ENCODE measurements at regions not wholly inside any gene's neighbourhood (a gene's known extent, or its start where the extent isn't known, plus 50 kb on each side); places are given as distances from the start of the nearest gene placed in this dataset.

- TF ChIP-seq, protein P1, sequence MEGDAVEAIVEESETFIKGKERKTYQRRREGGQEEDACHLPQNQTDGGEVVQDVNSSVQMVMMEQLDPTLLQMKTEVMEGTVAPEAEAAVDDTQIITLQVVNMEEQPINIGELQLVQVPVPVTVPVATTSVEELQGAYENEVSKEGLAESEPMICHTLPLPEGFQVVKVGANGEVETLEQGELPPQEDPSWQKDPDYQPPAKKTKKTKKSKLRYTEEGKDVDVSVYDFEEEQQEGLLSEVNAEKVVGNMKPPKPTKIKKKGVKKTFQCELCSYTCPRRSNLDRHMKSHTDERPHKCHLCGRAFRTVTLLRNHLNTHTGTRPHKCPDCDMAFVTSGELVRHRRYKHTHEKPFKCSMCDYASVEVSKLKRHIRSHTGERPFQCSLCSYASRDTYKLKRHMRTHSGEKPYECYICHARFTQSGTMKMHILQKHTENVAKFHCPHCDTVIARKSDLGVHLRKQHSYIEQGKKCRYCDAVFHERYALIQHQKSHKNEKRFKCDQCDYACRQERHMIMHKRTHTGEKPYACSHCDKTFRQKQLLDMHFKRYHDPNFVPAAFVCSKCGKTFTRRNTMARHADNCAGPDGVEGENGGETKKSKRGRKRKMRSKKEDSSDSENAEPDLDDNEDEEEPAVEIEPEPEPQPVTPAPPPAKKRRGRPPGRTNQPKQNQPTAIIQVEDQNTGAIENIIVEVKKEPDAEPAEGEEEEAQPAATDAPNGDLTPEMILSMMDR (IDR thresholded peaks at IDR 0.05) = no peak
- TF ChIP-seq POLR2A (IDR thresholded peaks at IDR 0.05; ENCODE audit: low read depth) = no peak
- no peak for TF ChIP-seq EP300 (IDR thresholded peaks at IDR 0.05)
Observed at GRCh38 chr4:33283818-33284217, 2563.6 kb downstream of the PCDH7 start.
